NCI-H226 (cell line): ENCODE measurements at regions not wholly inside any gene's neighbourhood (a gene's known extent, or its start where the extent isn't known, plus 50 kb on each side); places are given as distances from the start of the nearest gene placed in this dataset.
"Not testable (repeated sequence)": the region's sequence is repeated elsewhere in the genome, so short reads cannot be mapped to it uniquely, and the experiment has no call there.

Experiments
- DNase-seq: peaks from one replicate; pipeline ENCODE4 v3.0.0-alpha.2; 2015

DNA sequence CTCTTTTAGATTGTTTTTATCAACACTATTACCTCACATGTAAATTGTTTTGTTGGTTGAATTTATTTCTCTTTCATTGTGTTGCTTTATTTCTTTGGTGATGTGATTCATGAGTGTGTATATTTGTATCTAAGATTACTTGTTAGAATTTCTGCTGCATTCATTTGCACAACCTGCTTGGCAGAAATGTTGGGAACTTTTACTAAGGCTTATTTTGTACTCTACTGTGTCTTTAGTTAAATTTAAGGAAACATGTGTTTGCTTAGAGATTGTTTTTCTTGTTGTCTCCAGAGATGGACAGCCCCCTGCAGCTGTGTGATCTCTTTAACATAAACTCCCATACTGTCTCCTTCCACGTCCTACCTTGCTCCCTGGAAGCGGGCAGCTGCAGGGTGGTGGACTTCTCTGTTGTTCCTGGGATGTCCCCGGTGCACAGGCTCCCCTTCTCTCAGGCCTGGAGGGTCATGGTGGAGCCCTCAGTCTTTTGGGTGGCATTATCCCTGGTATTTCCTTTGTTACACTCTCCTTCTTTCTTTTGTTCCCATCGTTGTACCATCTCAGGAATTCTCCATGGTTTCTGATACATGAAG, 212.0 kb upstream of the SPRY2 start:
- DNase-seq: no peak

DNA sequence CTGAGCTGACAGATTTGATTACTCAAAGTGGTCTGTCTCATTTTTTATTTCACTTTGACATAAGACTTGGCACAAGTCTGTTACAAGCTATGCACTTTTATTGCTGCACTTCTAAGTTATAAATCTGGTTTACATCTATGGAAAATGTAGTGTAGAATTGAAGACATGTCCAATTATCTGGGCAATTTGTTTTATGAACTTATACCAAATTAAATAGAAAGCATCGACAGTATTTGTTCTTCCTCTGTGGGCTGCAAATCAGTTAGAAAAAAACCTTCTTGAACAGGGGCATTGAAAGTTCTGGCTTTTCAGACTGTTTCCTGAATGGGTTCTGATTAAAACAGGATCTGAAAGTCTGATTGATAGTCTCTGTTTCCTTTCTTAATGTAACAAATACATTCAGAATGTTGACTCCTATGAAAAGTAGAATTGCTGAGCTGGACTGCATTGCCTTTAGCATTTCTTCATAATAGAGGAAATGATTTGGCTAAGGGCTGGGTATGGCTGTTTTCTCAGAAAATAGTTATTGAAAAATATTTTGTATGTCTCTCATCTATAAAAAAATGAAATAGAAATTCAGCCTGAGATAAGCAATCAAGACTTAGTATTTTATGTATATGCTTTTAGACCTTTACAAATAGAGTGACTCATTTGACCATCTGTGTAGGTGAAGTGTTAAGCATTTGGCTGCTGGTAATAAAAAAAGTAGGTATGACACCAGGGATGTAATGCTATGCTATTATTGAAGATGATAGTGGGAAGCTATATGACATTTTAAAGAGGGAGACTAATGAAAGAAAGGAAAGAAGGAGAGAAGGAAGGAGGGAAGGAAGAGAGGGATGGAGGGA, 210.9 kb upstream of the SPRY2 start:
- no peak for DNase-seq

DNA sequence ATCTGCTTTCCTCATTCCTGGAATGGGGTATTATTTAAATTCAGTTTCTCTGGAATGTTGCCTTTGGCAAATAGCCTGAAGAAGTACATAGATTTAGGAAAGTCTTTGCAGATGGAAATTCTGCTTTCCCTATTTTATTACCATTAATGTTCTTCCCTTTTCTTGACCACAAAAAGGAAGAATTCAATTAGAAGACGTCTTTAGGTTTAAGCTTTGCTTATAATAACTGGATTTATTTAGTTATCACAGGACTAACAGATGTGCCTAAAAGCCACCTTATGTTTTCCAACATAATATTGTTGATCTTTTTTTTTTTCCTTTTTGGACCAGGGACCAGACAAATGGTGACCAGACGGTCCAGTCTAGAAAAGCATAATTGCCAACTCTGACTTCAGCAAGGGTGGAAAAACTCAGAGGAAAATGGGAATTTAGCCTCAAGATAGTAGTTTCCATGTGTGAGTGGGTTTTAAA, 210.1 kb upstream of the SPRY2 start:
- no peak for DNase-seq

DNA sequence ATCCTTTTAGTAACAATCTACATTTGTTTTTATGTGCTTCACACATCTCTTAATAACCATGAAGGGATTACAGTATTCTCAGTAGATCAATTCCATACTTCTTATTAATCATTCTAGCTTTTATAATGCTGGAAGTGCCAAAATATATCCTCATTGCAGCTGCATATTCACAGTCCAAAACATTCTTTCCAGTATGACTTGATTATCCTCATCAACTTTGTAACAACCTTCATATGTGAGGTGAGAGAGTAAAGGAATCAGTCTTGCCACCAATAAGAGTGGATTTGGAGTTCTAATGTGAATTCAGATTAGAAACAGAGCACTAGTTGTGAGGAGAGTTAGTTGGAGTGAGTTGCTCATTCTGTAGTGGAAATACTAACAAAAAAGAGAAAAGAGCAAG, 208.0 kb upstream of the SPRY2 start:
- no peak for DNase-seq

DNA sequence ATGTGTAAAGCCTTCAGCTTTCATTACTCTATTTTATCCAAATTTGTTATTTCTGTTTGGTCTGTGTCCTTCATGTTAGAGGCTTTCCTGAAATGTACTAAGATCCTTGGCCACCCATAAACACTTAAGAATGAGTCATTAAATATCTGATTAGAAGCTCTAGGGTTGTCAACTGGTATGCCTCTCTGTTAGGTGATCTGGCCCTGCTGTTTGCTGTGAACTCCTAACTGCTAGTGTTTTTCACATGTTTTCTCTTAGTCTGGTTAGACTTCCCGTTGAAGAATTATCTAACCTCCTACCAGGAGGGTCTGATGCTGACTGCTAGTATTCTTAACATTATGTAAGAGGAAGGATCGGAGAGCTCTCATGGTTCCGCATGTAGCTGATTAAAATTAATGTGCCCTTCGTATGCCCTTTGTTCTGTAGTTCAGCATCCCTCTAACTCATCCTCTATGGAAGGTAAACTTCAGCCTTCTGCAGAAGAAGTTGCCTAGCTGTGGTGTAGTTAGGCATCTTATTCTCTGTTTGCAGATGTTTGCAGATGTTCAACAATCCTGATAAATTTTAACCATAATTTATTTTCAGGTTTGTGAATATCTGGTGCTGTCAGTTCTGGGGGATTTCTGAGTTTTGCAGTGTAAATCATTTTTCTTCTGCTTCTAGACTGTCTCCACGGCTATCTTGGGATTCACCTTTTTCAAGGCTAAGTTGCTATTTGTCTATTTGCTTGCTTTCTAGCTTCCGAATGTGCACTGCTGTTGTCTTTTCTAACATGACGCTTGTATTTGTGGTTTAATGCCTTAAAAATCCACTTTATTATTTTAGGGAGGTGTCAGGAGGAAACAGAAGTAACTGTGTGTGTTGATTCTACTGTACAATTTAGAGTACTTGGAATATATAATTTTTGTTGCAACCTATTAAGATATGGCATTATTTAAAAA, 207.2 kb upstream of the SPRY2 start:
- DNase-seq: no peak

DNA sequence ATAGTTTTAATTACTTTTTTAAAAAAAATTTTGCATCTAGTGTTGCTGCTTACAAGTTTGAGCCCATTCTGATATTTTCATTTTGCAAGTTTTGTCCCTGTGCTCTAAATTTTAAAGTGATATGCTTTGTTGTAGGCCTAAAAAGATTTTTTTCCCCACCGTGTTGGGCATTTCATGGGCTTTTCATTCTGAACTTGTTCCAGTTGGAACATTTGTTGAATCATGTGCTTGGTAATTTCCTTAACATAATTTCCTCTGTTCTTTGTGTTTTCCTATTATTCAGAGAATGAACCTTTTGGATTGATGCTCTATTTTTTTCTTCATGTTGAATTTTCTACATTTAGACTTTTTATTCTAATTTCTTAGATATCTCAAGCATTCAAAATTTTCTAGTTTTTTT, 206.4 kb upstream of the SPRY2 start:
- no peak for DNase-seq

DNA sequence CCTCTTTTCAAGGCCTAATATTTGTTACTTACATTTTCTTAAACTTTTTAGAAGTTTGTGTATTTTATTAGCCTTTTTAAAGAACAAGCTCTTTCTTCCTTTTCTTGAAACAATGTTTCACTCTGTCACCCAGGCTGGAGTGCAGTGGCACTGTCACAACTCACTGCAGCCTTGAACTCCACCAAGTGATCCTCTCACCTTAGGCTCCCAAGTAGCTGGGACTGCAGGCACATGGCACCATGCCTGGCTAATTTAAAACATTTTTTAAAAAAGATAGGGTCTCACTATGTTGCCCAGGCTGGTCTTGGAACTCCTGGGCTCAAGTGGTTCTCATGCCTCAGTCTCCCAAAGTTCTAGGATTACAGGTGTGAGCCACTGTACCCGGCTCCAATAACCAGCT, 192.2 kb upstream of the SPRY2 start:
- DNase-seq: no peak

DNA sequence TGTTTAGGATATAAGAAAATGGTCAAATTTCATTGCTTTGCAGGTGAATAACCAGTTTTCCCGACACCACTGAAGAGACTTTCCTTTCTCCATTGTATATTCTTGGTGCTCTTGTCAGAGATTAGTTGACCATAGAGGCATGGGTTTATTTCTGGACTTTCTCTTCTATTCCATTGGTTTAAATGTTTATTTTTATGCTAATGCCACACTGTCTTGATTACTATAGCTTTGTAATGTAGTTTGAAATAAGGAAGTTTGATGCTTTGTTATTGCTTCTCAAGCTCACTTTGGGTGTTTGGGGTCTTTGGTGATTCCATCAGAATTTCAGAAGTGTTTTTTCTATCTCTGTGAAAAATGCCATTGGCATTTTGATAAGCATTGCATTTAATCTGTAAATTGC, 190.0 kb upstream of the SPRY2 start:
- DNase-seq: no peak

DNA sequence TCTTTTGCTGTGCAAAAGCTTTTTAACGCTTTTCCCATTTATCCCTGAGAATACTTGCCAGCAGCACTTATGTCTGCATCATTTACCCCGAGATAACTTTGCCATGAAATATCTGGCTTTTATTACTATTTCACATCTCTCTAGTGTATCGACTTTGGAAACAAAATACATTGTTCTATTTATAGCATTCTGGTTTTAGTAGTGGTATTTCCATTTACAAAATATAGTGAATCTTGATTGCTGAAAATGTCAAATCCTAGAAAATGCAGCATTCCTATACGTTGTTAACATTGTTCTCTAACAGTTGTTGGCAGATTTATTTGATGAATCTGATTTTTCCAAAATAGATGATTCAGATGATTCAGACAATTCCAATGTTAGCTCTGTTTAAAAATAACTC, 189.3 kb upstream of the SPRY2 start:
- peak; percentile 38 for DNase-seq

DNA sequence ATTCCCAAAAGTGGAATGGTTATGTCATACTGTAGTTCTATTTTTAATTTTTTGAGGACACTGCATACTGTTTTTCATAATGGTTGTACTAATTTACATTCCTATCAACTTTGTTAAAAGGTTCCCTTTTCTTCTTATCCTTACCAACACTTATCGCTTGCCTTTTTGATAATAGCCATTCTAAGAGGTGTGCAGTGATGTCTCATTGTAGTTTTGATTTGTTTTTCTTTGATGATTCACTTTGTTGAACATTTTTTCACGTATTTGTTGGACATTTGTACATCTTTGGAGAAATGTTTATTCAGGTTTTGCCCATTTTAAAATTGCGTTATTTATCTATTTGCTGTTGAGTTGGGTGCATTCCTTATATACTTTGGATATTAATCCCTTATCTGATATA, 188.8 kb upstream of the SPRY2 start:
- DNase-seq: peak; percentile 80

DNA sequence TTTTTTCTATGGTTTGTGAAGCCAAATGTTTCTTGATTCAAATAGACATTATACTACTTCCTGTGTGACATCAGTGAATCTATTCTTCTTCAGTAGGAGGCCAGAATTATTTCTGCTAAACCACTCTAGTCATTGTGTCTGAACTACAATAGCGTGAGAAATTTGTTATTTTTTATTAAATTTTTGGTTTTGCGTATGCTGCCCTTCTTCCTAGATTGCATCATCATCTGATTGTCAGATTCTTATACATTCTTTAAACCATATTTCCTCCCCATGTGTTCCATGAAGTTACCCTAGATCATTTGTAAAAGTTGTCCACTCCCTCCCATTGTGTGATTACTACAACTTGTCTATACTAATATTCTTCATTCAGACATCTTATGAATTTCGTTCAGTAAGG, 187.8 kb upstream of the SPRY2 start:
- no peak for DNase-seq

DNA sequence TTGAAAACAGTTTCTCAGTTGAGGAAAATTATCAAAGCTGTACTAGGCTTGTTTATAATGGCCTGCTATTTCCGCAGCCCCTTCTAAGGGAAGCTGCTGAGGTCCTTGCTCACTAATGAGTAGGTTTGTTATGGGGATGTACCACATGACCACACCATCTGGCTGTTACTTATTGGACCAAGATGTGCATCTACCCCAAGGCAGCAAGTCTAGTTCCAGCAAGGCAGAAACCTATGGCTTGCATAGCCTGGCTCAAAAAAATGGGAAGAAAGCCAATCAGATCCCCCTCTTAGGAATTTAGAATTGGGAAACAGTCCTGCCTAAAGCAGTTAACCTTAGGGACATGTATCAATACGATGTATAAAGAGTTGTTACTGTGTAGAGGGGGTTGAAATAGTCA, 186.5 kb upstream of the SPRY2 start:
- no peak for DNase-seq

DNA sequence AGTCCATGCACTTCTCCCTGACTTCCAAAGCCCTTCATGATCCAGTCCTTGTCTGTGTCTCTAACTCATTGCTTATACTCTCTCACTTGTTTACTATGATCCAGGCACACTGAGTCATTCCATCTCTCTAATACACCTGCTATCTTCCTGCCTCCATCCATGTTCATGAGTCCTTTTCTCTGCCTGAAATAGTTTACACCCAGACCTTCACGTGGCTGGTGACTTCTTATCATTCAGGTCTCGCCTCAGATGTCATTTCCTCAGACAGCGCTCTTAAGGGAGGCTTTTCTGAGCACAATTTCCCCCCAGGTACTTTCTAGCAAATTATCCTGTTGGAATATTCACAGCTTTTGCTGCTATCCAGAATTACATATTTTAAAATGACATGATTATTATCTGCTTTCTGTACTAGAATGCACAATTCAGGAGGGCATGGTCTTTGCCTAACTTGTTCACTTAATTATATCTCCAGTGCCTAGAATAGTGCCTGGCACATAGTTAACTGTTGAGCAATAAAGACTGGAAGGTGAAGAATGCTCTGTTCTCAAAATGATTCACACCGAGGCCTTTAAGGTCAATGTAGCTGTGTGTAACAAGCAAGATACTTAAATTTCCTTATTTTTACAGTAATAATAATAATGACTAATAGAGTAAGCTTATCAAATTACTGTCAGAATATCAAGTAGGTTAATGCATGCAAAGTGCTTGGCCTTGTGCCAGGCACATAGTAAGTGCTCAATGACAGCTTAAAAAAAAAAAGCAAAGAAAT, 183.7 kb upstream of the SPRY2 start:
- DNase-seq: peak; percentile 71

DNA sequence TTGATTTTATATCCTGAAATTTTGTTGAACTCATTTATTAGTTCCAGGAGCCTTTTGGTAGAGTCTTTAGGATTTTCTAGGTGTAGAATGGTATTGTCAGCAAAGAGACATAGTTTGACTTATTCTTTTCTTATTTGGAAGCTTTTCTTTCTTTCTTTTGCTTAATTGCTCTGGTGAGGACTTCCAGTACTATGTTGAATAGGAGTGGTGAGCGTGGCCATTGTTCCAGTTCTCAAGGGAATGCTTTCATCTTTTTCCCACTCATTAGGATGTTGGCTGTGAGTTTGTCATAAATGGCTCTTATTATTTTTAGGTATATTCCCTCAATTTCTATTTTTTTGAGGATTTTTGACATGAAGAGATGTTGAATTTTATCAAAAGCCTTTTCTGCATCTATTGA, 182.2 kb upstream of the SPRY2 start:
- no peak for DNase-seq

DNA sequence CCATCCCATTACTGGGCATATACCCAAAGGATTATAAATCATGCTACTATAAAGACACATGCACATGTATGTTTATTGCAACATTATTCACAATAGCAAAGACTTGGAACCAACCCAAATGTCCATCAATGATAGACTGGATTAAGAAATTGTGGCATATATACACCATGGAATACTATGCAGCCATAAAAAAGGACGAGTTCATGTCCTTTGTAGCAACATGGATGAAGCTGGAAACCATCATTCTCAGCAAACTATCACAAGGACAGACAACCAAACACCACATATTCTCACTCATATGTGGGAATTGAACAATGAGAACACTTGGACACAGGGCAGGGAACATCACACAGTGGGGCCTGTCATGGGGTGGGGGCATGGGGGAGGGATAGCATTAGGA, 181.5 kb upstream of the SPRY2 start:
- DNase-seq: not testable (repeated sequence)

DNA sequence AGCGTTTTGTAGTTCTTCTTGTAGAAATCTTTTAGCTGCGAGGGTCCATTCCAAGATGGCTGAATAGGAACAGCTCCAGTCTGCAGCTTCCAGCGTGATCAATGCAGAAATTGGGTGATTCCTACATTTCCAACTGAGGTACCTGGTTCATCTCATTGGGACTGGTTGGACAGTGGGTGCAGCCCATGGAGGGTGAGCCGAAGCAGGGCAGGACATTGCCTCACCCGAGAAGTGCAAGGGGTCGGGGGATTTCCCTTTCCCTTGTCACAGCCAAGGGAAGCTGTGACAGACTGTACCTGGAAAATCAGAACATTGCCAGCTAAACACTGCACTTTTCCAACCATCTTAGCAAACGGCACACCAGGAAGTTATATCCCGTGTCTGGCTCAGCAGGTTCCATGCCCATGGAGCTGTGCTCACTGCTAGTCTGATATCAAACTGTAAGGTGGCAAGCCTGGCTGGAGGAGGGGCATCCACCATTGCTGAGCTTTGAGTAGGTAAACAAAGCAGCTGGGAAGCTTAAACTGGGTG, 176.0 kb upstream of the SPRY2 start:
- DNase-seq: no peak

DNA sequence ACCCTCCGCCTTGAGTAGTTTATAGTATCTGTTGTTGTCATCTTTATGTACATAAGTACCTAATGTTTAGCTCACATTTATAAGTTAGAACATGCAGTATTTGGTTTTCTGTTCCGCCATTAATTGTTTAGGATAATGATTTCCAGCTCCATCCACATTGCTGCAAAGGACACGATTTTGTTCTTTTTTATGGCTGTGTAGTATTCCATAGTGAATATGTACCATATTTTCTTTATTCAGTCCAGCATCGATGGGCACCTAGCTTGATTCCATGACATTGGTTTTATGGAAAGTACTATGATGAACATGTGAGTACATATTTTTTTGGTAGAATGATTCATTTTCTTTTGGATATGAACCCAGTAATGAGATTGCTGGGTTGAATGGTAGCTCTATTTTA, 174.4 kb upstream of the SPRY2 start:
- no peak for DNase-seq

DNA sequence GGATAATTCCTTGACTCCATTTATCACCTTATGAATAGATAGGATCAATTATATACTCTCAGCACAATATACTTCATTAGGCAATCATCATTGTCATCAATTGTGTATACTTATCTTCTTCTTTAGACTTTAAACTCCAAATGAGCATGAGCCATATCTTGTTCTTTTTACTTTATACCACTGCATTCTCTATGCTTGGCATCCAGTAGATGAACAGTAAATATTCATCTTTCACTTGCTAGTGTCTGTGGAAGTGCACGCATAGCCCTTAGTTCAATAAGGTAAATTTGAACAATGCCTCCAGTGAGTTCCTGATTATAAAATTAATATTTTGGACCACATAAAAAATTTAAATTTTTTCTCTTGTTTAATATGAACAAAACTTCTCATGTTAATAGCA, 172.3 kb upstream of the SPRY2 start:
- DNase-seq: no peak

DNA sequence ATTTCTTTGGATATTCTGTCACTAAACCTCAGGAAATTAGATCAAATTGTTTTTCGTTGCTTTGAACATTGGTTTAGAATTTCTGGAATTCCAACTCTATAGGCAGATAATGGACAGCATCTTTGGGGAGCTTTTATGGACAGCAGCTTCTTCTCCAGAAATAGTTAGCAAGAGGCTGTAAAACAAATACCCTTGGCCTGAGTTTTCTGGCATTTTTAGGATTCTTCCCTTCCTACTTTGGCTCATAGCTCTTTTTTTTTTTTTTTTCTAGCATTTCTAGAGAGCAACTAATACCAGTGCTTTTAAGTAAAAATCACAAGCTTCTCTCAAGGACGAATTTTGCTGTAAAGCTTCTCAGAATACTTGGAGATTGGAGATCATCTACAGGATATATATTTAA, 169.8 kb upstream of the SPRY2 start:
- DNase-seq: no peak

DNA sequence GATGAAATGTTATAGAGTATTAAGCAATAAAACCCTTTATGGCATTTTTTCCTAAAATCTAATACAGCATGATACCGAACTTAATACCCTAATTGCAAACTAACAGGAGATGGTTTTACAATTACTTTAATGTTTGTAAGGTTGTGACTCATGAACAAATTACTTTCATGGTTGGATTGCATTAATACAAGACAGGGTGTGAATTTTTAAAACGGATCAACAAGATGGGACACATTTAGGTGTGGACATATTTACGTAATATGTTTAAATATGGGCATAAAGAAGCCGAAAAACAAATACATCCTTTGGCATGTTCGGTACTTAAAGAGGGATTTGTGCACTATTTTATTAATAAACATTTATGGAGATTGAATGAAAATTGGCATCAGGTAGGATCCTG, 168.3 kb upstream of the SPRY2 start:
- no peak for DNase-seq

DNA sequence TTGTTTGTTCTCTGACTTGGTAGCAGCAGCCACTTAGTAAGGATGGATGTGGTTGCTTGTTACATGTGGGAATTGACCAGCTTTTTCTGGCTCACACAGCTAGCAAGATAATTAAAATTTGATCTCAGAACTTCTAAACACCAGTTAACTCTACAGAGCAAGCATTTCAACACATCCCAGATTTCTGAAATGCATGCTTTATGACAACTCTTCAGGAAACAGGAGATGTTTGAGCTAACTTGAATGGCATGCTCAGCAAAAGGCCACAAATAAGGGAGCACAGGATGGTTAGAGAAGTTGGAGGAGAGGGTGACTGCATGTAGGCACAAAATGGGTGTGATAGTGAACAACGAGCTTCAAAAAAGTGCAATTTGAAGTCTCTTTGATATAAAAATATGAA, 167.1 kb upstream of the SPRY2 start:
- peak; percentile 61 for DNase-seq

DNA sequence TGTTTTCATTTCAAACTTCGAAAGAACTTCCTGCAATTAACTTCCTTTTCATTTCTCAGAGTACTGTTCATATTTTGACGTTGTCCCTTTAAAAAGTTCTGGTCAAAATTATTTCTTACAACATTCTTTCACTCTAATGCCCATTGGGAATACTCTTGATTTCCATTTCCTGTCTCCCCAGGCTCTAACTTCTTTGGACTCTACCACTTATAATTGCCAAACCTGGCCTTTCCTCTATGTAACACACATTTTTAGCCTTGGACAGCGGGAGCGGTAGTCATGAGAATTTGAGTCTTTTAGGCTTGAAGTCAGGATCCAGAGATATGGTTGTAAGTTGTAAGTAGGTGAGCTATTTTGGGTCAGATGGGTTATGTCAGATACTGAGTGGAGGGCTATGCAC, 163.5 kb upstream of the SPRY2 start:
- DNase-seq: peak; percentile 8

DNA sequence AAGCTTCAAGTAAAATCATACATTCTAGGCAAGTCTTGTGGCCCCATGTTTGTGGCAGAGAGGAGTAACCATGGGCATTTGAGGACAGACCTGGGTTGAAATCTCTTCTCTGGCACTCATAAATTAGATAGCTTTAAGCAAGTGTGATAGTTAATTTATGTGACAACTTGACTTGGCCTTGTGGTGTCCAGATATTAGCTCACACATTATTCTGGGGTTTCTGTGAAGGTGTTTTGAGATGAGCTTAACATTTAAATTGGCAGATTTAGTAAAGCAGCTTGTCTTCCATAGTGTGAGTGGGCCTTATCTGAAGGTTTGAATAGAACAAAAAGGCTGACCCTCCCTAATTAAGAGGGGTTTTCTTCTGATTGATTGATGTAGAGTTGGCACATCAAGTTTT, 161.4 kb upstream of the SPRY2 start:
- DNase-seq: no peak
